ENCODE measurements at regions not wholly inside any gene's neighbourhood (a gene's known extent, or its start where the extent isn't known, plus 50 kb on each side); places are given as distances from the start of the nearest gene placed in this dataset.

DNA sequence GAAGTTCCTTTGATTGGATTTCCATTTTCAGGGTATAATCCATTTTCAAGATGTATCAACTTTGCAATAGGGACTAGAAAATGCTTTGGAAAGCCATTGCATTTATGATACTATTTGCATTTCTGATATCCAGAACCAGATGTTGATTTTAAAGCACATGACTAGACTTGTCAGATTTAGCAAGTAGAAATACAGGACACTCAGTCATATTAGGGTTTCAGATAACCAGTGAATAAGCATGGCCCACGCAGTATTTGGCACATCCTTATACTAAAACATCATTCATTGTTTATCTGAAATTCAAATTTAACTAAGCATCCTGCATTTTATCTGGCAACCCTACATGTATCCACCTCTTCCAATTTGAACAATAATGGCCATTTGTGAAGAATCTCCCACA, 113.3 kb upstream of the DPT start:
- H3K9me3 ChIP-seq (ENCODE audit: low read length), result no peaks in the 10 kb centered on the region
- no peaks in the 10 kb centered on the region for H3K27me3 ChIP-seq (ENCODE audit: control insufficient read depth in 1 of 2, insufficient read depth in 2 of 2, low read length in 2 of 2)
- no peak overlapping the region for H3K27ac ChIP-seq (ENCODE audit: low read depth, low read length)
- no peaks in the 10 kb centered on the region for H3K36me3 ChIP-seq (ENCODE audit: insufficient read depth, low read length)
- H3K4me1 ChIP-seq (ENCODE audit: insufficient read depth, low read length), result no peaks in the 10 kb centered on the region
- H3K9ac ChIP-seq (ENCODE audit: low read length), result no peak overlapping the region
- H3K4me3 ChIP-seq (ENCODE audit: low read depth in 1 of 2, low read length in 2 of 2), result no peak overlapping the region

DNA sequence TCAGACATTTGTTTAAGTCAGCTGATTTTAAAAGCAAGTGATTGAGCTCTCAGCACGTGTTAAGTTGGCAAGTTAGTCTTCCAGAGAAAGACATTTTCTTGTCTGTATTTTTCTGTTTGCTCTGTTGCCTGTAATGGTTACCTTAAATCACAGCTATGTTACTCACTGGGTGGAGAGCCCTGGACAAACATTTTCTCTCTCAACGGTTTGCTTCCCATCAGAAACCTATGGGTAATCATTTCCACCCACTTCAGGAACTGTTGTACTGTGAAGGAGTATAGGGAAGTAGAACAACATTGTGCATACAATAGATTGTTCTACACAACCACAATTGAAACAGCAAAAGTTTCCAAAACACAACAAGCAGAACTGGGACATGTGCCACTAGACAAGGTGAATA, 113.9 kb upstream of the DPT start:
- no peaks in the 10 kb centered on the region for H3K36me3 ChIP-seq (ENCODE audit: insufficient read depth, low read length)
- no peak overlapping the region for H3K27ac ChIP-seq (ENCODE audit: low read depth, low read length)
- H3K4me3 ChIP-seq (ENCODE audit: low read depth in 1 of 2, low read length in 2 of 2), result no peak overlapping the region
- no peaks in the 10 kb centered on the region for H3K27me3 ChIP-seq (ENCODE audit: control insufficient read depth in 1 of 2, insufficient read depth in 2 of 2, low read length in 2 of 2)
- no peaks in the 10 kb centered on the region for H3K4me1 ChIP-seq (ENCODE audit: insufficient read depth, low read length)
- H3K9ac ChIP-seq (ENCODE audit: low read length), result no peak overlapping the region
- no peaks in the 10 kb centered on the region for H3K9me3 ChIP-seq (ENCODE audit: low read length)

DNA sequence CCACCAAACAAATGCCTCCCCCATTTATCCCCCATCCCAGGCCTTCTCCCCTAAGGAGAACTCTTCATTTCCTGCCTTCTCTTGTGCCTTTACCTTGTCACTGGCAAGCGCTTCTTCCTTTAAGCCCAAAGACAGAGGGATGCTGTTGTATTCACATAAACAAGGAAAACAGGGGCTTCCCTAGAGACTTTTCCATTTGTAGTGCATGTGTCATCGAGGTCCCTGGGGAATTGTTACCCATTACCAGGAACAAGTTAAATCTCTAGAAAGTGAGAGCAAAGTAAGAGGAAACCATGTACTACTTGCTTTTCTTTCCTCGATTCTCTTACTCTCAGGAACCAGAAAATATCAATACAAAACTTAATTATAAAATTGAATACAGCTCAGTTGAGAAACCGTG, 114.4 kb upstream of the DPT start:
- H3K36me3 ChIP-seq (ENCODE audit: insufficient read depth, low read length), result no peaks in the 10 kb centered on the region
- H3K9ac ChIP-seq (ENCODE audit: low read length), result no peak overlapping the region
- H3K9me3 ChIP-seq (ENCODE audit: low read length), result no peaks in the 10 kb centered on the region
- no peaks in the 10 kb centered on the region for H3K4me1 ChIP-seq (ENCODE audit: insufficient read depth, low read length)
- H3K27me3 ChIP-seq (ENCODE audit: control insufficient read depth in 1 of 2, insufficient read depth in 2 of 2, low read length in 2 of 2), result no peaks in the 10 kb centered on the region
- H3K27ac ChIP-seq (ENCODE audit: low read depth, low read length), result no peak overlapping the region
- no peak overlapping the region for H3K4me3 ChIP-seq (ENCODE audit: low read depth in 1 of 2, low read length in 2 of 2)

DNA sequence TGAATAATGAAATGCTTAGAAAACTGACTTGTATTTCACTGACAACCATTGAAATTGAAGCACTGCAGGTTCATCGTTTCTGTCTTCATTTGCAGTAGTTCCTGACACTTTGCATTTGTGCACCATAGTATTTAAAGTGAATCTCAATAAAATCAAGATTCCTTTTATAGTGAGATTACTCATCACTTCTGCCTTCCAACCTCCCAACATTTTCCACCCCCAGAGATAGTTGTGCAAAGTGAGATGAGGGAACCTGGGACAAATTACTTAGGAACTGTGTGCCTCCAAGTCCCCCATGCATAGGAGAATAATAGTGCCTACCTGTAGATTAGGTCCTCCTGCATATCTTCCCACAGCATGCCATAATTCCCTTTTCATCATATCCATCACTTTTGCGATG, 114.9 kb upstream of the DPT start:
- no peaks in the 10 kb centered on the region for H3K4me1 ChIP-seq (ENCODE audit: insufficient read depth, low read length)
- no peaks in the 10 kb centered on the region for H3K36me3 ChIP-seq (ENCODE audit: insufficient read depth, low read length)
- no peak overlapping the region for H3K9ac ChIP-seq (ENCODE audit: low read length)
- no peak overlapping the region for H3K4me3 ChIP-seq (ENCODE audit: low read depth in 1 of 2, low read length in 2 of 2)
- no peaks in the 10 kb centered on the region for H3K27me3 ChIP-seq (ENCODE audit: control insufficient read depth in 1 of 2, insufficient read depth in 2 of 2, low read length in 2 of 2)
- no peak overlapping the region for H3K27ac ChIP-seq (ENCODE audit: low read depth, low read length)
- H3K9me3 ChIP-seq (ENCODE audit: low read length), result no peaks in the 10 kb centered on the region

- no peak overlapping the region for H3K27ac ChIP-seq (ENCODE audit: low read depth, low read length)
- no peaks in the 10 kb centered on the region for H3K27me3 ChIP-seq (ENCODE audit: control insufficient read depth in 1 of 2, insufficient read depth in 2 of 2, low read length in 2 of 2)
- H3K9ac ChIP-seq (ENCODE audit: low read length), result no peak overlapping the region
- no peaks in the 10 kb centered on the region for H3K4me1 ChIP-seq (ENCODE audit: insufficient read depth, low read length)
- no peaks in the 10 kb centered on the region for H3K36me3 ChIP-seq (ENCODE audit: insufficient read depth, low read length)
- H3K9me3 ChIP-seq (ENCODE audit: low read length), result no peaks in the 10 kb centered on the region
- no peak overlapping the region for H3K4me3 ChIP-seq (ENCODE audit: low read depth in 1 of 2, low read length in 2 of 2)
Observed at GRCh38 chr1:168845140-168845539, 116.1 kb upstream of the DPT start.

DNA sequence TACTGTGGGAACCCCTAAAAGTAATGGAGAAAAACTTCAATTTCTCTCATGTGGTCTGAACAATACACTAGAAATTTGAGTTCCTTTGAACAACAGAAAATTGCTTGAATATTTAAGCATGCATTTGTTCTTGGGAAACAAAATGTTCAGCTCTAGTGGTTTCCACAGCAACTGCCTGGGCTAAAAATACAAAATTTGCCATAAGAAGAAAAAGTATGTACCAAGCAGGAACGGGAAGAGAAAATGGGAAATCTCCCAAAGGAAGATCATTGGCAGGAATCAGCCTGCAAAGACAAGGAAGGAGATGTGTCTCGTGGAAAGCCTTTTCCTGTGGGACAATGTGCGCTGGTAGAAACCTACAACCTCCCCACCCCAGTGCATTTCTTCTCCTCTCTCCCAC, 119.0 kb upstream of the DPT start:
- Histone ChIP-seq H3K4me1 (ENCODE audit: insufficient read depth, low read length) (no peaks in the 10 kb centered on the region), H3K9ac (ENCODE audit: low read length) (no peak overlapping the region), H3K9me3 (ENCODE audit: low read length) (no peaks in the 10 kb centered on the region), H3K27ac (ENCODE audit: low read depth, low read length) (no peak overlapping the region), H3K36me3 (ENCODE audit: insufficient read depth, low read length) (no peaks in the 10 kb centered on the region), H3K4me3 (ENCODE audit: low read depth in 1 of 2, low read length in 2 of 2) (no peak overlapping the region), H3K27me3 (ENCODE audit: control insufficient read depth in 1 of 2, insufficient read depth in 2 of 2, low read length in 2 of 2) (no peaks in the 10 kb centered on the region)

- Histone ChIP-seq H3K4me1 (ENCODE audit: insufficient read depth, low read length) (peaks cover 9% of the 10 kb centered on the region), H3K9me3 (ENCODE audit: low read length) (no peaks in the 10 kb centered on the region), H3K4me3 (ENCODE audit: low read depth in 1 of 2, low read length in 2 of 2) (no peak overlapping the region), H3K27ac (ENCODE audit: low read depth, low read length) (no peak overlapping the region), H3K9ac (ENCODE audit: low read length) (no peak overlapping the region), H3K27me3 (ENCODE audit: control insufficient read depth in 1 of 2, insufficient read depth in 2 of 2, low read length in 2 of 2) (no peaks in the 10 kb centered on the region), H3K36me3 (ENCODE audit: insufficient read depth, low read length) (no peaks in the 10 kb centered on the region)
Observed at GRCh38 chr1:168861421-168862004, 132.5 kb upstream of the DPT start.

GRCh38 chr1:168863772-168864171, 134.8 kb upstream of the DPT start:
- no peak overlapping the region for H3K4me3 ChIP-seq (ENCODE audit: low read depth in 1 of 2, low read length in 2 of 2)
- no peak overlapping the region for H3K27ac ChIP-seq (ENCODE audit: low read depth, low read length)
- no peaks in the 10 kb centered on the region for H3K27me3 ChIP-seq (ENCODE audit: control insufficient read depth in 1 of 2, insufficient read depth in 2 of 2, low read length in 2 of 2)
- peaks cover 9% of the 10 kb centered on the region for H3K4me1 ChIP-seq (ENCODE audit: insufficient read depth, low read length)
- no peaks in the 10 kb centered on the region for H3K9me3 ChIP-seq (ENCODE audit: low read length)
- no peak overlapping the region for H3K9ac ChIP-seq (ENCODE audit: low read length)
- no peaks in the 10 kb centered on the region for H3K36me3 ChIP-seq (ENCODE audit: insufficient read depth, low read length)

DNA sequence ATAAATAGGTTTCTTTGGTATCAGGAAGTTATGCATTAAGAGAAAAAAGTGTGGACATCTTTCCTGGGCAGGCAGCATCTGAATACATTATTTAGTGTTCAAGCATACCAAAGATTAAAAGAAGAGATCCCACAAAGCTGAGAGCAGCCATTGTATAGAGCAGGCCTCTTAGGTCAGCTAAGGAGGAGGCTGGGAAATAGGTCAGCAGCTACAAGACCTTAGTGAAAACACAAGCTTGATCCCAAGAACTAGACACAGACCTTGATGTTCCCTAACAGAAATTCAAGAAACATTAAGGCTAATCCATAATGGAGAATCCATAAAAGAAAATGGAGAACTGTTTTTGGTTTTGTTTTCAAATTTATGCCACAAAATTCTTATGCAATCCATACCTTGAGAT, 135.3 kb upstream of the DPT start:
- no peak overlapping the region for H3K9ac ChIP-seq (ENCODE audit: low read length)
- H3K36me3 ChIP-seq (ENCODE audit: insufficient read depth, low read length), result no peaks in the 10 kb centered on the region
- H3K4me1 ChIP-seq (ENCODE audit: insufficient read depth, low read length), result peaks cover 9% of the 10 kb centered on the region
- H3K27me3 ChIP-seq (ENCODE audit: control insufficient read depth in 1 of 2, insufficient read depth in 2 of 2, low read length in 2 of 2), result no peaks in the 10 kb centered on the region
- H3K9me3 ChIP-seq (ENCODE audit: low read length), result no peaks in the 10 kb centered on the region
- no peak overlapping the region for H3K4me3 ChIP-seq (ENCODE audit: low read depth in 1 of 2, low read length in 2 of 2)
- no peak overlapping the region for H3K27ac ChIP-seq (ENCODE audit: low read depth, low read length)

DNA sequence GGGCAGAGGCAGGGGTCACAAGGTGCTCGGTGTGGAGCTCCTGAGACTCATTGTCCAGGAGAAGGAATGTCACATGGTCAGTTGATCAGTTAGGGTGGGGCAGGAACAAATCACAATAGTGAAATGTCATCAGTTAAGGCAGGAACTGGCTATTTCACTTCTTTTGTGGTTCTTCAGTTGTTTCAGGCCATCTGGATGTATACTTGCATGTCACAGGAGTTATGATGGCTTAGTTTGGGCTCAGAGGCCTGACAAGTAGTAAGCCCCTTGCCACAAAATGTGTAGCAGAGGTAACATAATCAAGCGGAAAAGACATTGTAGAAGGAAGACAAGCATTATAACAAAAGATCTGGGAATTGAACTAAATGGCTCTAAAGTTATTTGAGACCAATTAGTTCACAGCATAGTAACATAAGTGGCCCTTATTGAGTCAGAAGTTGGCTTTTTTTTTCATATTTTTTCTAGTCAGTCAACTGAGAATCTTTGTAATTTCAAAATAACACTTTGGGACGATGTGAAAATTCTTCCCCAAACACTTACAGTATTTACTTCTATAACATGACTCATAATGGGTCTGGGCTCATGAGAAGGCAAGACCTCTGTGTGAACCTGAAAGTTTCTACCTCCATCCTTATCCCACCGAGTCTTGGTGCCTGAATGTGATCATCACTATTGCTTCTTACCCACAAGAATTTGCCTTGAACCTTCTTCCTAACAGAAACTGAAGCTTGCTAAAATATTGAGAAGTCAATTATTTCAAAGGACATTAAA, 137.0 kb upstream of the DPT start:
- H3K27ac ChIP-seq (ENCODE audit: low read depth, low read length), result no peak overlapping the region
- H3K36me3 ChIP-seq (ENCODE audit: insufficient read depth, low read length), result no peaks in the 10 kb centered on the region
- H3K4me3 ChIP-seq (ENCODE audit: low read depth in 1 of 2, low read length in 2 of 2), result no peak overlapping the region
- H3K27me3 ChIP-seq (ENCODE audit: control insufficient read depth in 1 of 2, insufficient read depth in 2 of 2, low read length in 2 of 2), result no peaks in the 10 kb centered on the region
- H3K9me3 ChIP-seq (ENCODE audit: low read length), result no peaks in the 10 kb centered on the region
- H3K4me1 ChIP-seq (ENCODE audit: insufficient read depth, low read length), result peaks cover 9% of the 10 kb centered on the region
- no peak overlapping the region for H3K9ac ChIP-seq (ENCODE audit: low read length)

GRCh38 chr1:168867941-168868634, 139.1 kb upstream of the DPT start:
- peaks cover 9% of the 10 kb centered on the region for H3K4me1 ChIP-seq (ENCODE audit: insufficient read depth, low read length)

More at GRCh38 chr1:168867941-168868634, 139.1 kb upstream of the DPT start:
- Histone ChIP-seq H3K4me3 (ENCODE audit: low read depth in 1 of 2, low read length in 2 of 2) (no peak overlapping the region), H3K9ac (ENCODE audit: low read length) (no peak overlapping the region), H3K36me3 (ENCODE audit: insufficient read depth, low read length) (no peaks in the 10 kb centered on the region), H3K27ac (ENCODE audit: low read depth, low read length) (no peak overlapping the region), H3K9me3 (ENCODE audit: low read length) (no peaks in the 10 kb centered on the region), H3K27me3 (ENCODE audit: control insufficient read depth in 1 of 2, insufficient read depth in 2 of 2, low read length in 2 of 2) (no peaks in the 10 kb centered on the region)
